GM06990 (cell line): ENCODE measurements at regions not wholly inside any gene's neighbourhood (a gene's known extent, or its start where the extent isn't known, plus 50 kb on each side); places are given as distances from the start of the nearest gene placed in this dataset.

Experiments used
- DNase-seq: peaks from one replicate; pipeline ENCODE4 v3.0.0-alpha.2; 2011; ENCODE audit not compliant: insufficient read length; ENCODE audit errors: extremely low read depth
- H3K27me3 ChIP-seq: replicated peaks from 2 replicates; pipeline ENCODE4 v1.6.0; 2011; ENCODE audit warnings: low read length; ENCODE audit not compliant: control insufficient read depth, insufficient read depth
- H3K36me3 ChIP-seq: 2 replicates; pipeline ENCODE4 v1.5.1; 2011; ENCODE audit warnings: low read length; ENCODE audit not compliant: control insufficient read depth, insufficient read depth
- H3K4me3 ChIP-seq: replicated peaks from 2 replicates; pipeline ENCODE4 v1.5.1; 2011; ENCODE audit warnings: low read depth, mild to moderate bottlenecking, control low read depth, low read length
- TF ChIP-seq, protein P1 (sequence below): IDR thresholded peaks from 2 replicates; pipeline ENCODE4 v1.5.1; 2011; ENCODE audit warnings: low read length, control low read depth, mild to moderate bottlenecking, inconsistent platforms; ENCODE audit not compliant: insufficient read depth, poor library complexity, severe bottlenecking

DNA sequence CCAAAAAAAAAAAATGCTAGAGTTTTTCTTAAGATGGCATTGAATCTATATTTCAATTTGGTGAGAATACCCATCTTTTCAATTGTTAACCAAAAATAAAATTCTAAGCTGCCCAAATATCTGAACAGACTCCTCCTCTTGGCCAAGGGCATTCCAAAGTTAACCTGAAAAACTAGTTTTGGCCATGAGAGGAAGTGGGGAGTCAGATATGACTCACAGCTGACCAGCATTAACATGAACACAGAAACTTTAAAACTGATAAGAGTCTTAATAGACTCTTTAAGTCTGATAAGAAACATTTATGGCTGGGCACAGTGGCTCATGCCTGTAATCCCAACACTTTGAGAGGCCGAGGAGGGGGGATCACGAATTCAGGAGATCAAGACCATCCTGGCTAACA lies 171.3 kb downstream of the FAXC start:
- Histone ChIP-seq H3K4me3 (no peak overlapping the region), H3K36me3 (no peaks in the 10 kb centered on the region), H3K27me3 (no peaks in the 10 kb centered on the region)
- TF ChIP-seq, protein P1, sequence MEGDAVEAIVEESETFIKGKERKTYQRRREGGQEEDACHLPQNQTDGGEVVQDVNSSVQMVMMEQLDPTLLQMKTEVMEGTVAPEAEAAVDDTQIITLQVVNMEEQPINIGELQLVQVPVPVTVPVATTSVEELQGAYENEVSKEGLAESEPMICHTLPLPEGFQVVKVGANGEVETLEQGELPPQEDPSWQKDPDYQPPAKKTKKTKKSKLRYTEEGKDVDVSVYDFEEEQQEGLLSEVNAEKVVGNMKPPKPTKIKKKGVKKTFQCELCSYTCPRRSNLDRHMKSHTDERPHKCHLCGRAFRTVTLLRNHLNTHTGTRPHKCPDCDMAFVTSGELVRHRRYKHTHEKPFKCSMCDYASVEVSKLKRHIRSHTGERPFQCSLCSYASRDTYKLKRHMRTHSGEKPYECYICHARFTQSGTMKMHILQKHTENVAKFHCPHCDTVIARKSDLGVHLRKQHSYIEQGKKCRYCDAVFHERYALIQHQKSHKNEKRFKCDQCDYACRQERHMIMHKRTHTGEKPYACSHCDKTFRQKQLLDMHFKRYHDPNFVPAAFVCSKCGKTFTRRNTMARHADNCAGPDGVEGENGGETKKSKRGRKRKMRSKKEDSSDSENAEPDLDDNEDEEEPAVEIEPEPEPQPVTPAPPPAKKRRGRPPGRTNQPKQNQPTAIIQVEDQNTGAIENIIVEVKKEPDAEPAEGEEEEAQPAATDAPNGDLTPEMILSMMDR = no peak
- DNase-seq = no peak

DNA sequence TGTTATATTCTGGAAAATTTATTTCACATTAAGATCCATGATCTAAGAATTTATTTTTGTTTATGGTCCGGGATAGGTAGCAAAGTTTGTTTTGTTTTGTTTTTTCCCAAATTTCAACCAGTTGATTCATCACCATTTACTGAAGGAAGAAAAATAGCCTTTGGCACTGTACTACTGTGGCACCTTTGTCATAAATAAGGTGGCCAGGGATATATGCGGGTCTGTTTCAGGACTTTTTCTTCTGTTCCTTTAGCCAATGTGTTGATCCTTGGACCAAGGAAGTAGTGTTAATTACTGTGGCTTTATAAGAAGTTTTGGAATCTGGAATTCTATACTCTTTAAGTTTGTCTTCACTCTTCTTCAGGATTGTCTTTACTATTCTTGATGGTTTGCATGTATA lies 171.7 kb downstream of the FAXC start:
- Histone ChIP-seq H3K36me3 (no peaks in the 10 kb centered on the region), H3K4me3 (no peak overlapping the region), H3K27me3 (no peaks in the 10 kb centered on the region)
- TF ChIP-seq, protein P1 = no peak
- no peak for DNase-seq

DNA sequence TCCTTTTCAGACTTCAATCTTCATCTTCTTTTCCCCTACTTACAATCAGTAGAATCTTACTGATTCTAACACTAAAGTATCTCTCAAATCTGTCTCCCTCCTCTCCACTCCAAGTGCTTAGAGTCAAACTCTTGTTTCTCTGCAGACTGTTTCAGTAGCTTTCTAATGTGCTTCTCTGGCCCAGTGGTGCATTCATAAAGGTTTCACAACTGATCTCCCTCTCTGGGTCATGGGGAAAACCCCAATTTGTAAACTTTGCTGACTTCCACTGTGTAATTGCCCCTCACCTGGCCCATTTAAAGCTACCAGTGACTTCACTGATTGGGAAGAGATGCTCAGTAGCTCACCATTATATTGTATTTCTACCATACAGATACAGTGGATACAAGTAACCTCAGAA lies 183.6 kb downstream of the FAXC start:
- H3K36me3 ChIP-seq = no peaks in the 10 kb centered on the region
- H3K27me3 ChIP-seq = no peaks in the 10 kb centered on the region; the same call in 1 of the 2 replicates
- H3K4me3 ChIP-seq = no peak overlapping the region
- DNase-seq = no peak
- TF ChIP-seq, protein P1 = no peak

DNA sequence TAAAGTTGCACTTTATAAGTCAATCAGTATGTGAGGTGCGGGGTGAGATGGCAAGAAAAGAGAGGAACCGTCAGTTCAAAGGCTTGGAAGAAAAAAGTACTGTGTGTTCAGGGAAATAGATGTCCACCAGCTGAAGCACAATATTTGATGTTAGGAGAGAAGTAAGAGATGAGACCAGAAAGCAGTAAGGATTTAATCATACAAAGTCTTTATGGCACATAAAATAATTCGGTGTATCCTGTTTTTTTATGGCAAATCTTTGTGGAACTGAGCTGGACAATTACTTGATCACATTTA lies 197.2 kb downstream of the FAXC start:
- no peak for DNase-seq
- Histone ChIP-seq H3K36me3 (no peaks in the 10 kb centered on the region), H3K27me3 (no peaks in the 10 kb centered on the region), H3K4me3 (no peak overlapping the region)
- TF ChIP-seq, protein P1 = no peak

DNA sequence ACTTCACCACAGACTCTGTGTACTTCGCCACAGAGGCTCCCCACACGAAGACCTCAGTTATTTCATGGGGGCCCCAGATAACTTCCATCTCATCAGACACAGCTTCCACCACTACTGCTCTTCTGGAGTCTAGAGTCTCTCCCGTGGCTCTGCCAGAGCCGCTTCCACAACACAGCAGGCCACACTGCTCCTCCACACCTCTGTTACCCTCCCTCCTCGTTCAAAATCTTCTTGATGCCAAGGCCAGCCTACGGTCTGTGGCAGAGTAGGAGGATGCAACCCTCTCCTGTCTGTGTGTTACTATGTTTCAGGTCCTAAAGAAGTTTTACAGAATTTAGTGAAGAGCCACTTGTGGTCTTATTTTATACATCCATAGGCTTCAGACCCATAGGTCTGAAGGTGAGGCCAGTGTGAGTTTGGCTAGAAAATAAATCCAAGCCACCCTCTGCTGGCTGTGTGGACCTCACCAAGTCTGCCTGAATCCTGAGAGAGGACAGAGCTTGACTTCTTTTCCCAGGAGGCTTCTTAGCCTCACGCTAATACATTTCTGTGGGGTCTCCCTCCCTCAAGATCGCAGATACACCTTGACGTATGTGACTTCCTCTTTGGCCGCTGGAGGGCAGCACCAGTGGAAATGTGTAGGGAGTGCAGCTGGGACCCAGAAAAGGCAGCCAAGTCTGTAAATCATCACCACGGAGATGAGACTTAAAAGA lies 197.7 kb downstream of the FAXC start:
- TF ChIP-seq, protein P1 = peak; percentile 78
- no peak overlapping the region for H3K4me3 ChIP-seq
- no peaks in the 10 kb centered on the region for H3K27me3 ChIP-seq
- peak; percentile 20 for DNase-seq
- no peaks in the 10 kb centered on the region for H3K36me3 ChIP-seq

DNA sequence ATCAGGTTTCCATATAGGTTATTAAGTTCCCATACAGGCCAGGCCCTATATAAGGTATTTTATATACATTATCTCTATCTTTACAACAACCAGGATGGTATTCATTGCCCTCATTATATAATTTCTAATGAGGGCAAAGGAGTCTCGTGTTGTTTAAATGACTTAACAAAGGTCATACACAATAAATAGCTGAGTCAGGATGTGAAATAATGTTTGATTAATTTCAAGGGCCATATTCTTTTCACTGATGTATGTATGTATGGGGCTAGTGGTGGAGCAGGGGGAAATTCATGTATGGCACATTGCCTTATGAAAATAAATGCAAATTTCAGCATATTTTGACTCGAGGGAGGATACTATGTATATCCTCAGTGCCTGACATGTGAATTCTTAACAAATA lies 200.7 kb downstream of the FAXC start:
- TF ChIP-seq, protein P1 = no peak
- Histone ChIP-seq H3K27me3 (no peaks in the 10 kb centered on the region), H3K36me3 (no peaks in the 10 kb centered on the region), H3K4me3 (no peak overlapping the region)
- no peak for DNase-seq
